Caco-2 (cell line): ENCODE measurements at regions not wholly inside any gene's neighbourhood (a gene's known extent, or its start where the extent isn't known, plus 50 kb on each side); places are given as distances from the start of the nearest gene placed in this dataset.

Experiments used
- BruUV-seq: library from RNA; stranded (reverse); fragments of 400-500 nt; replicated peaks from 2 replicates; lab custom pipeline; 2021; lab: Mats Ljungman, UMichigan
- CTCF ChIA-PET: fragments of 300-600 bp; sonication (Branson Sonifier 250); formaldehyde crosslinking; loops from one replicate; lab custom pipeline; 2022; ENCODE audit warnings: antibody characterized with exemption; lab: Charles Lee
- POLR2A ChIA-PET: fragments of 300-600 bp; sonication (Branson Sonifier 250); formaldehyde crosslinking; loops from one replicate; lab custom pipeline; 2022; ENCODE audit warnings: antibody characterized with exemption; lab: Charles Lee
- DNase-seq, 2 experiments: peaks; one replicate each; pipeline versions ENCODE4 v3.0.0 to v3.0.0-alpha.2; 2020 to 2022
- H3K27me3 ChIP-seq: replicated peaks from 2 replicates; pipeline ENCODE4 v1.6.0; 2011; ENCODE audit warnings: low read length; ENCODE audit not compliant: control insufficient read depth, insufficient read depth
- H3K36me3 ChIP-seq: 2 replicates; pipeline ENCODE4 v1.5.1; 2011; ENCODE audit warnings: low read length; ENCODE audit not compliant: control insufficient read depth, insufficient read depth
- H3K4me1 ChIP-seq: fragments of 250-450 bp; sonication (Bioruptor Pico); 2 replicates; pipeline ENCODE4 v1.5.1; 2020; ENCODE audit warnings: mild to moderate bottlenecking
- H3K4me3 ChIP-seq: 2 replicates; pipeline ENCODE4 v1.5.1; 2011; ENCODE audit warnings: low read depth, mild to moderate bottlenecking, control low read depth, low read length
- H3K9me3 ChIP-seq: fragments of 250-450 bp; sonication (Bioruptor Pico); 2 replicates; pipeline ENCODE4 v1.5.1; 2020; ENCODE audit warnings: mild to moderate bottlenecking, moderate library complexity
- H3K27ac Mint-ChIP-seq: one replicate; pipeline ENCODE4 v1.8.0; 2022; ENCODE audit warnings: mixed read lengths; ENCODE audit not compliant: unreplicated experiment
- H3K27me3 Mint-ChIP-seq: one replicate; pipeline ENCODE4 v1.8.0; 2022; ENCODE audit warnings: mixed read lengths; ENCODE audit not compliant: insufficient read depth, unreplicated experiment
- H3K36me3 Mint-ChIP-seq: one replicate; pipeline ENCODE4 v1.8.0; 2022; ENCODE audit warnings: mild to moderate bottlenecking, mixed read lengths; ENCODE audit not compliant: insufficient read depth, unreplicated experiment
- H3K4me1 Mint-ChIP-seq: one replicate; pipeline ENCODE4 v1.8.0; 2022; ENCODE audit warnings: low read depth, mixed read lengths; ENCODE audit not compliant: unreplicated experiment
- H3K4me3 Mint-ChIP-seq: one replicate; pipeline ENCODE4 v1.8.0; 2022; ENCODE audit warnings: mild to moderate bottlenecking, moderate library complexity, mixed read lengths; ENCODE audit not compliant: unreplicated experiment
- H3K9me3 Mint-ChIP-seq: one replicate; pipeline ENCODE4 v1.8.0; 2022; ENCODE audit warnings: mixed read lengths; ENCODE audit not compliant: unreplicated experiment
- intact Hi-C: fragments of 100-400 bp; cut with micrococcal nuclease; formaldehyde crosslinking; loops from one replicate; pipeline ENCODE4 v1.10.0; 2022; ENCODE audit not compliant: unreplicated experiment
- TF ChIP-seq, protein P1 (sequence below), 2 experiments: fragments of 200-600 bp in 1 of 2; IDR thresholded peaks; 1 replicate in 1 of 2; 2 replicates in 1 of 2; pipeline versions ENCODE4 v1.5.1 to v1.8.0; 2011 to 2022; ENCODE audit warnings: antibody characterized with exemption in 1 of 2, control low read depth in 1 of 2, inconsistent platforms in 1 of 2, low read depth in 1 of 2, low read length in 1 of 2, mild to moderate bottlenecking in 1 of 2, moderate library complexity in 1 of 2; ENCODE audit not compliant: insufficient read depth in 1 of 2, severe bottlenecking in 1 of 2, unreplicated experiment in 1 of 2

DNA sequence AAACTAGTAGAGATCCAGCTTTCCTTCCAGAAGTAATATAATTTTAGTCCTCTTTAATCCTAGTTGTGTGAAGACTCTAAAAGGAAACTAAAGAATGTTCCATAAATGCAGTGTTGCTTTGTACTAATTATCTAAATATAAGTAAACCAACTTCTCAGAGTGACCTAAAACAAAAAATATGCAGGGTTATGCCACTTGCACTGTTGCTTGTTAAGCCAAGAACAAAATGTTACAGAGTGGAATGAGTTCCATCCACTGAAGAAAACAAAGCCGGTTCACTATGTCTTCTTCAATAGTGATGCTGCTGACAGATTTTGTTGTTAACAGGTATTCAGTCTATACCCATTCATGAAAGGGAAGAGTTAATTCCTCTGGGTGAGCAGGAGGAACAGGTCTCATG lies 252.0 kb upstream of the DIAPH2 start:
- no peak overlapping the region for H3K4me3 Mint-ChIP-seq
- no peaks in the 10 kb centered on the region for H3K36me3 Mint-ChIP-seq
- no peaks in the 10 kb centered on the region for H3K9me3 Mint-ChIP-seq
- no peak overlapping the region for H3K27ac Mint-ChIP-seq
- TF ChIP-seq, protein P1, sequence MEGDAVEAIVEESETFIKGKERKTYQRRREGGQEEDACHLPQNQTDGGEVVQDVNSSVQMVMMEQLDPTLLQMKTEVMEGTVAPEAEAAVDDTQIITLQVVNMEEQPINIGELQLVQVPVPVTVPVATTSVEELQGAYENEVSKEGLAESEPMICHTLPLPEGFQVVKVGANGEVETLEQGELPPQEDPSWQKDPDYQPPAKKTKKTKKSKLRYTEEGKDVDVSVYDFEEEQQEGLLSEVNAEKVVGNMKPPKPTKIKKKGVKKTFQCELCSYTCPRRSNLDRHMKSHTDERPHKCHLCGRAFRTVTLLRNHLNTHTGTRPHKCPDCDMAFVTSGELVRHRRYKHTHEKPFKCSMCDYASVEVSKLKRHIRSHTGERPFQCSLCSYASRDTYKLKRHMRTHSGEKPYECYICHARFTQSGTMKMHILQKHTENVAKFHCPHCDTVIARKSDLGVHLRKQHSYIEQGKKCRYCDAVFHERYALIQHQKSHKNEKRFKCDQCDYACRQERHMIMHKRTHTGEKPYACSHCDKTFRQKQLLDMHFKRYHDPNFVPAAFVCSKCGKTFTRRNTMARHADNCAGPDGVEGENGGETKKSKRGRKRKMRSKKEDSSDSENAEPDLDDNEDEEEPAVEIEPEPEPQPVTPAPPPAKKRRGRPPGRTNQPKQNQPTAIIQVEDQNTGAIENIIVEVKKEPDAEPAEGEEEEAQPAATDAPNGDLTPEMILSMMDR (IDR thresholded peaks at IDR 0.05; ENCODE audit: insufficient read depth in 1 of 2, low read depth in 1 of 2, low read length in 1 of 2, severe bottlenecking in 1 of 2, unreplicated experiment in 1 of 2): no peak
- Histone ChIP-seq H3K9me3 (no peaks in the 10 kb centered on the region), H3K27me3 (no peaks in the 10 kb centered on the region), H3K4me3 (no peak overlapping the region), H3K36me3 (no peaks in the 10 kb centered on the region), H3K4me1 (no peaks in the 10 kb centered on the region)
- no peaks in the 10 kb centered on the region for H3K4me1 Mint-ChIP-seq
- ChIA-PET CTCF (interaction anchor here (0.6 kb wide), 1 partner anchor 18 kb away, joined by 12 read pairs; no protein-coding TSS in a partner anchor), POLR2A (no interaction called here)
- no TSS peak for BruUV-seq
- no peaks in the 10 kb centered on the region for H3K27me3 Mint-ChIP-seq
- intact Hi-C loops: no loop called here
- DNase-seq: no peak

DNA sequence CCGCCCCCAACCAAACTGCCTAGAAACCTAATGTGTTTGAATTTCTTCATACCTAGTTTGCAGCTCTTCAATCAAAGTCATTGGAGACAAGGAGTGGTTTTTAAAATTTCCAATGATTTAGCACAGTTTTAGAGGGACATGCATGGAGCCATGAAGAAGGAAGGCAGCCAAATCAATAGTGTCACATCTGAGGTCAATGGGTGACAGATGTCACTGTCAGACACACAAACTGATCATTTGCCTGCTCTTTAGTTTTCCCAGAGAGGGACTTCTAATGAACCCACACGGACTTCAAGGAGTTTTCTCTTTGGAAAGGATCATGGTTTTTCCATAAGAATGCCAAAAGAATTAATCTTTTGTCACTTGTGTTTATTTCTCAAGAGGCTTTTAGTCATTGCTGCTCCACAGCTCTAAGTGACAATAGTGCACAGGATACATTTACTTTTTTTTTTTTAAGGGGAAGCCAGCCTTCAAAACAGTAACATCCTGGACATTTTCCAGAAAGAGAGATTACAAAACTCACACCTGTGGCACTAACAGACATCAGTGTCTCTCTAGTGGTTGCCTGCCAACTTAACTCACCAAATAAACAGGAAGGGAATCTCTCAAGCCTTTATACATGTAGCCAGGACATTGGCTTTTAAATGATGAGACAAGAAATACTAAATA lies 251.1 kb upstream of the DIAPH2 start:
- BruUV-seq: no TSS peak
- no peak overlapping the region for H3K27ac Mint-ChIP-seq
- intact Hi-C loops: no loop called here
- TF ChIP-seq, protein P1 (IDR thresholded peaks at IDR 0.05; ENCODE audit: insufficient read depth in 1 of 2, low read depth in 1 of 2, low read length in 1 of 2, severe bottlenecking in 1 of 2, unreplicated experiment in 1 of 2): no peak
- no peak for DNase-seq
- CTCF ChIA-PET: no interaction called here
- no peaks in the 10 kb centered on the region for H3K4me1 Mint-ChIP-seq
- H3K36me3 Mint-ChIP-seq: no peaks in the 10 kb centered on the region
- Histone ChIP-seq H3K4me1 (no peaks in the 10 kb centered on the region), H3K4me3 (no peak overlapping the region), H3K9me3 (no peaks in the 10 kb centered on the region), H3K27me3 (no peaks in the 10 kb centered on the region), H3K36me3 (no peaks in the 10 kb centered on the region)
- H3K27me3 Mint-ChIP-seq: no peaks in the 10 kb centered on the region
- no peaks in the 10 kb centered on the region for H3K9me3 Mint-ChIP-seq
- H3K4me3 Mint-ChIP-seq: no peak overlapping the region
- POLR2A ChIA-PET: no interaction called here

DNA sequence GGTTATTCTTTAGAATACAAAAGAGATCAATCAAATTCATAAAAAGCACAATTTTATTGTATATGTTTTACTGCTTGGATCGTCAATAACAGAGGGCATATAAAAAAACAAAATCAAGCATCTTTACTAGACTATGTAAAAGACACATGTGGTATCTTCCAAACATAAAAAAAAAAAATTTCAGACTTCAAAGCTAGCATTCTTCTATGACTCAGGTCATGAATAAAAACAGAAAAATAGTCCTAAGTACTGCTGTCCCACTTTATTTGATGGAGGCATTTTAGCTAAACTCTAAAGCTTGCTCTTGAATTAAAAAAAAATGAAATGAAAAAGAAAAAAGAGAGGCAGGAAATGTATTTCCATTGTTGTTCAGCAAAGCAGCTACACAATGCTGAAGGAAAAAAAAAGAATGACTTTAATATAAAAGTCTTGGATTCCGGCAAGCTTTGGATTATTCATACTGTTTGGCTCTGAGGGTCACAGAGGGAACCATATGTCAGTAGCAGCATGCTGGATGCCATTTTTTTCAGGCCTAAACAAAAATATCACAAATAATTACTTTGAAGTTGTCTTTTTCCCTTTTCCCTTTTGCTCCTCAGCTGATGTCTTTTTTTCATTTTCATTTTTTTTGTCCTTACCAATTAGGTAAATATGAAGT lies 249.1 kb upstream of the DIAPH2 start:
- Histone ChIP-seq H3K4me1 (peaks cover 8% of the 10 kb centered on the region), H3K36me3 (no peaks in the 10 kb centered on the region), H3K4me3 (no peak overlapping the region), H3K27me3 (no peaks in the 10 kb centered on the region), H3K9me3 (no peaks in the 10 kb centered on the region)
- no TSS peak for BruUV-seq
- no peak overlapping the region for H3K4me3 Mint-ChIP-seq
- H3K4me1 Mint-ChIP-seq: no peaks in the 10 kb centered on the region
- TF ChIP-seq, protein P1 (IDR thresholded peaks at IDR 0.05; ENCODE audit: insufficient read depth in 1 of 2, low read depth in 1 of 2, low read length in 1 of 2, severe bottlenecking in 1 of 2, unreplicated experiment in 1 of 2): no peak
- DNase-seq: no peak
- intact Hi-C loops: no loop called here
- H3K9me3 Mint-ChIP-seq: no peaks in the 10 kb centered on the region
- no peaks in the 10 kb centered on the region for H3K36me3 Mint-ChIP-seq
- no peak overlapping the region for H3K27ac Mint-ChIP-seq
- ChIA-PET CTCF (no interaction called here), POLR2A (no interaction called here)
- no peaks in the 10 kb centered on the region for H3K27me3 Mint-ChIP-seq
